HUES48 (cell line): ENCODE measurements at regions not wholly inside any gene's neighbourhood (a gene's known extent, or its start where the extent isn't known, plus 50 kb on each side); places are given as distances from the start of the nearest gene placed in this dataset.
A peak's percentile ranks its signal among the peaks of the same experiment; 100 is the strongest.
"Not testable (repeated sequence)": the region's sequence is repeated elsewhere in the genome, so short reads cannot be mapped to it uniquely, and the experiment has no call there.

ENCODE experiments used
- H3K27ac ChIP-seq: one replicate; pipeline ENCODE4 v1.7.0; 2013; ENCODE audit warnings: low read depth, low read length, inconsistent platforms
- H3K27me3 ChIP-seq: 2 replicates; pipeline ENCODE4 v1.6.1; 2013; ENCODE audit warnings: mild to moderate bottlenecking, low read length; ENCODE audit not compliant: control insufficient read depth, insufficient read depth
- H3K36me3 ChIP-seq: 2 replicates; pipeline ENCODE4 v1.6.1; 2013; ENCODE audit warnings: low read length; ENCODE audit not compliant: control insufficient read depth, insufficient read depth
- H3K4me1 ChIP-seq: 2 replicates; pipeline ENCODE4 v1.6.1; 2013; ENCODE audit warnings: mild to moderate bottlenecking, low read length; ENCODE audit not compliant: control insufficient read depth, insufficient read depth
- H3K4me3 ChIP-seq: 2 replicates; pipeline ENCODE4 v1.5.1; 2013; ENCODE audit warnings: mild to moderate bottlenecking, low read depth, low read length
- H3K9ac ChIP-seq: 2 replicates; pipeline ENCODE4 v1.6.1; 2013; ENCODE audit warnings: mild to moderate bottlenecking, low read depth, low read length, moderate library complexity
- H3K9me3 ChIP-seq: 2 replicates; pipeline ENCODE4 v1.6.1; 2013; ENCODE audit warnings: low read length; ENCODE audit not compliant: control insufficient read depth, insufficient read depth

GRCh38 chr9:65449886-65450610 lies 165.0 kb upstream of the FOXD4L5 start:
- H3K36me3 ChIP-seq, H3K4me1 ChIP-seq, H3K27me3 ChIP-seq, H3K27ac ChIP-seq, H3K9ac ChIP-seq, H3K4me3 ChIP-seq: not testable (repeated sequence)
- peaks cover 45% of the 10 kb centered on the region for H3K9me3 ChIP-seq

- H3K9ac ChIP-seq = no peak overlapping the region
- peaks cover 46% of the 10 kb centered on the region for H3K9me3 ChIP-seq
- H3K36me3 ChIP-seq = no peaks in the 10 kb centered on the region
- H3K27me3 ChIP-seq = no peaks in the 10 kb centered on the region
- H3K4me1 ChIP-seq = no peaks in the 10 kb centered on the region
- no peak overlapping the region for H3K27ac ChIP-seq
- no peak overlapping the region for H3K4me3 ChIP-seq
Measured at GRCh38 chr9:65449423-65449822, 164.4 kb upstream of the FOXD4L5 start.

GRCh38 chr9:65447146-65447545 lies 162.1 kb upstream of the FOXD4L5 start:
- H3K27me3 ChIP-seq, H3K36me3 ChIP-seq, H3K9ac ChIP-seq, H3K4me3 ChIP-seq, H3K4me1 ChIP-seq, H3K27ac ChIP-seq: not testable (repeated sequence)
- H3K9me3 ChIP-seq = peaks cover 48% of the 10 kb centered on the region

GRCh38 chr9:65445991-65446390 lies 161.0 kb upstream of the FOXD4L5 start:
- not testable (repeated sequence) for H3K27ac ChIP-seq, H3K4me3 ChIP-seq, H3K36me3 ChIP-seq, H3K27me3 ChIP-seq, H3K4me1 ChIP-seq, H3K9ac ChIP-seq
- peaks cover 53% of the 10 kb centered on the region for H3K9me3 ChIP-seq

- H3K9ac ChIP-seq = no peak overlapping the region
- no peaks in the 10 kb centered on the region for H3K36me3 ChIP-seq
- H3K27me3 ChIP-seq = no peaks in the 10 kb centered on the region
- no peaks in the 10 kb centered on the region for H3K4me1 ChIP-seq
- H3K9me3 ChIP-seq = peaks cover 49% of the 10 kb centered on the region
- no peak overlapping the region for H3K4me3 ChIP-seq
- H3K27ac ChIP-seq = no peak overlapping the region
Measured at GRCh38 chr9:65444943-65445342, 159.9 kb upstream of the FOXD4L5 start.

GRCh38 chr9:65442116-65442515 lies 157.1 kb upstream of the FOXD4L5 start:
- H3K4me3 ChIP-seq, H3K27ac ChIP-seq: not testable (repeated sequence)
- peaks cover 35% of the 10 kb centered on the region for H3K9me3 ChIP-seq

GRCh38 chr9:65441324-65441920 lies 156.4 kb upstream of the FOXD4L5 start:
- not testable (repeated sequence) for H3K36me3 ChIP-seq, H3K9ac ChIP-seq, H3K4me1 ChIP-seq, H3K27me3 ChIP-seq, H3K27ac ChIP-seq, H3K4me3 ChIP-seq
- peaks cover 41% of the 10 kb centered on the region for H3K9me3 ChIP-seq

More at GRCh38 chr9:65442116-65442515, 157.1 kb upstream of the FOXD4L5 start:
- not testable (repeated sequence) for H3K36me3 ChIP-seq, H3K27me3 ChIP-seq, H3K4me1 ChIP-seq, H3K9ac ChIP-seq

- Histone ChIP-seq H3K4me3 (no peak overlapping the region), H3K4me1 (no peaks in the 10 kb centered on the region), H3K36me3 (no peaks in the 10 kb centered on the region), H3K27me3 (no peaks in the 10 kb centered on the region), H3K9me3 (peaks cover 56% of the 10 kb centered on the region), H3K9ac (no peak overlapping the region), H3K27ac (no peak overlapping the region)
Measured at GRCh38 chr9:65437724-65438123, 152.7 kb upstream of the FOXD4L5 start.

- Histone ChIP-seq H3K9me3 (peaks cover 61% of the 10 kb centered on the region), H3K4me1 (no peaks in the 10 kb centered on the region), H3K27ac (no peak overlapping the region), H3K4me3 (no peak overlapping the region), H3K36me3 (no peaks in the 10 kb centered on the region), H3K9ac (no peak overlapping the region), H3K27me3 (no peaks in the 10 kb centered on the region)
Measured at GRCh38 chr9:65435464-65435863, 150.5 kb upstream of the FOXD4L5 start.

- H3K9me3 ChIP-seq = peaks cover 73% of the 10 kb centered on the region
- no peaks in the 10 kb centered on the region for H3K4me1 ChIP-seq
- no peak overlapping the region for H3K4me3 ChIP-seq
- no peaks in the 10 kb centered on the region for H3K36me3 ChIP-seq
- H3K27me3 ChIP-seq = no peaks in the 10 kb centered on the region
- H3K9ac ChIP-seq = no peak overlapping the region
- H3K27ac ChIP-seq = no peak overlapping the region
Measured at GRCh38 chr9:65432722-65433323, 147.8 kb upstream of the FOXD4L5 start.

- no peaks in the 10 kb centered on the region for H3K4me1 ChIP-seq
- H3K27me3 ChIP-seq = no peaks in the 10 kb centered on the region
- H3K36me3 ChIP-seq = no peaks in the 10 kb centered on the region
- H3K9ac ChIP-seq = no peak overlapping the region
- peaks cover 71% of the 10 kb centered on the region for H3K9me3 ChIP-seq
- peak overlapping the region; percentile 17; the same call in 1 of the 2 replicates for H3K4me3 ChIP-seq
- no peak overlapping the region for H3K27ac ChIP-seq
Measured at GRCh38 chr9:65432051-65432450, 147.0 kb upstream of the FOXD4L5 start.
